Lung (tissue), 11 donors: ENCODE measurements at regions not wholly inside any gene's neighbourhood (a gene's known extent, or its start where the extent isn't known, plus 50 kb on each side); places are given as distances from the start of the nearest gene placed in this dataset.

ENCODE experiments used
- ATAC-seq: fragments of 200-7000 bp; cut with Tn5 transposase; one replicate; pipeline ENCODE4 v1.9.1; 2020; ENCODE audit warnings: moderate number of reproducible peaks; ENCODE audit not compliant: insufficient read depth, low FRiP score
- DNase-seq, 3 donors: peaks; one replicate each; pipeline ENCODE4 v3.0.0-alpha.2; 2013 to 2017
- H3K27ac ChIP-seq, 2 donors: one replicate each; pipeline ENCODE4 v1.5.1; 2013; ENCODE audit warnings: mild to moderate bottlenecking in 2 of 2, moderate library complexity in 2 of 2, control low read depth in 1 of 2, inconsistent platforms in 1 of 2, low read depth in 1 of 2, low read length in 1 of 2
- H3K27me3 ChIP-seq, 3 donors: one replicate each; pipeline ENCODE4 v1.5.1; 2013; ENCODE audit warnings: low read length in 2 of 3; ENCODE audit not compliant: control insufficient read depth in 3 of 3, insufficient read depth in 3 of 3
- H3K36me3 ChIP-seq, 4 donors: one replicate each; pipeline ENCODE4 v1.5.1; 2013; ENCODE audit warnings: low read length in 4 of 4, mild to moderate bottlenecking in 1 of 4, moderate library complexity in 1 of 4; ENCODE audit not compliant: control insufficient read depth in 4 of 4, insufficient read depth in 4 of 4
- H3K4me1 ChIP-seq, 5 donors: one replicate each; pipeline ENCODE4 v1.5.1; 2013; ENCODE audit warnings: low read length in 5 of 5, mild to moderate bottlenecking in 2 of 5, moderate library complexity in 1 of 5; ENCODE audit not compliant: control insufficient read depth in 5 of 5, insufficient read depth in 5 of 5
- H3K4me3 ChIP-seq: one replicate; pipeline ENCODE4 v1.5.1; 2013; ENCODE audit warnings: mild to moderate bottlenecking, control low read depth, moderate library complexity
- H3K9ac ChIP-seq, 2 donors: one replicate each; pipeline ENCODE4 v1.5.1; 2013; ENCODE audit warnings: low read length in 2 of 2, control low read depth in 1 of 2; ENCODE audit not compliant: insufficient read depth in 1 of 2
- H3K9me3 ChIP-seq, 4 donors: one replicate each; pipeline ENCODE4 v1.5.1; 2013; ENCODE audit warnings: low read length in 3 of 4, mild to moderate bottlenecking in 1 of 4, moderate library complexity in 1 of 4; ENCODE audit not compliant: control insufficient read depth in 4 of 4, insufficient read depth in 3 of 4
- CTCF ChIP-seq: IDR thresholded peaks from 2 replicates; pipeline ENCODE4 v1.5.1; 2012; ENCODE audit warnings: mild to moderate bottlenecking; ENCODE audit errors: control extremely low read depth, extremely low read depth
- WGBS, 2 donors: extraction: QIAGEN DNeasy Blood & Tissue Kit; methylation state at CpG; one replicate each; pipeline ENCODE4 v1.1.7; 2013; 5-methylcytosine and 5-hydroxymethylcytosine counted together
- donor health status: control.
- donor health status: control.
- donor health status: Bipolar disorder and iron deficiency.
- donor health status: healthy.
- donor health status: DM: yes; HTN: yes; CAD: no.

GRCh38 chr2:239569401-239570090 is 168.7 kb upstream of the HDAC4 start:
- 80 to 89% methylated on average over 24 of the region's 24 CpGs for WGBS, 2 donors
- no peak for TF ChIP-seq CTCF
- Histone ChIP-seq H3K27ac (no peak overlapping the region), H3K27me3 (peaks cover 0 to 15% (median 9%) of the 10 kb centered on the region in 3 donors), H3K9ac (no peak overlapping the region), H3K36me3 (no peaks in the 10 kb centered on the region), H3K4me1 (peaks cover 0 to 2% (median 0%) of the 10 kb centered on the region in 5 donors), H3K9me3 (no peaks in the 10 kb centered on the region), H3K4me3 (no peak overlapping the region)
- ATAC-seq (no peak), DNase-seq (no peak)

- H3K27me3 ChIP-seq = peaks cover 0 to 15% (median 9%) of the 10 kb centered on the region in 3 donors
- TF ChIP-seq CTCF = no peak
- H3K9me3 ChIP-seq = no peaks in the 10 kb centered on the region
- DNase-seq (peak in 1 of 3 donors; percentile 38), ATAC-seq (no peak)
- H3K36me3 ChIP-seq = no peaks in the 10 kb centered on the region
- no peak overlapping the region for H3K4me3 ChIP-seq
- no peaks in the 10 kb centered on the region for H3K4me1 ChIP-seq
- WGBS, 2 donors = 50 to 70% methylated on average over 4 of the region's 4 CpGs
- H3K27ac ChIP-seq = no peak overlapping the region
- H3K9ac ChIP-seq = no peak overlapping the region
These were observed 167.8 kb upstream of the HDAC4 start for GRCh38 chr2:239568601-239569000.

- TF ChIP-seq CTCF = no peak
- no peak for ATAC-seq
- H3K27ac ChIP-seq = no peak overlapping the region
- DNase-seq = no peak
- H3K27me3 ChIP-seq = peaks cover 0 to 15% (median 9%) of the 10 kb centered on the region in 3 donors
- no peaks in the 10 kb centered on the region for H3K36me3 ChIP-seq
- WGBS, 2 donors = 83 to 90% methylated on average over 13 of the region's 13 CpGs
- H3K4me1 ChIP-seq = no peaks in the 10 kb centered on the region
- H3K4me3 ChIP-seq = no peak overlapping the region
- H3K9me3 ChIP-seq = no peaks in the 10 kb centered on the region
- no peak overlapping the region for H3K9ac ChIP-seq
These were observed 167.0 kb upstream of the HDAC4 start for GRCh38 chr2:239567786-239568185.

GRCh38 chr2:239566995-239567568 is 166.3 kb upstream of the HDAC4 start:
- H3K9ac ChIP-seq = no peak overlapping the region
- no peak overlapping the region for H3K4me3 ChIP-seq
- H3K36me3 ChIP-seq = no peaks in the 10 kb centered on the region
- peaks cover 0 to 18% (median 9%) of the 10 kb centered on the region in 3 donors for H3K27me3 ChIP-seq
- no peaks in the 10 kb centered on the region for H3K4me1 ChIP-seq
- 57 to 72% methylated on average over 10 of the region's 10 CpGs for WGBS, 2 donors
- no peak for TF ChIP-seq CTCF
- H3K27ac ChIP-seq = no peak overlapping the region
- ATAC-seq (no peak), DNase-seq (no peak)
- H3K9me3 ChIP-seq = no peaks in the 10 kb centered on the region
